Ovary (tissue), 7 donors: ENCODE measurements at regions not wholly inside any gene's neighbourhood (a gene's known extent, or its start where the extent isn't known, plus 50 kb on each side); places are given as distances from the start of the nearest gene placed in this dataset.

Experiments
- DNase-seq, 5 donors: peaks; one replicate each; pipeline ENCODE4 v3.0.0-alpha.2; 2019 to 2020
- H3K27ac ChIP-seq, 2 donors: fragments of 200-600 bp; one replicate each; pipeline versions ENCODE4 v1.5.1 to v1.8.0; 2019 to 2022
- H3K27me3 ChIP-seq: fragments of 200-600 bp; one replicate; pipeline ENCODE4 v1.8.0; 2022
- H3K36me3 ChIP-seq: fragments of 200-600 bp; sonication (generic); one replicate; pipeline ENCODE4 v1.5.1; 2019
- H3K4me1 ChIP-seq: one replicate; pipeline ENCODE4 v1.8.1; 2013; ENCODE audit warnings: mild to moderate bottlenecking, moderate library complexity; ENCODE audit not compliant: insufficient read depth
- H3K4me3 ChIP-seq: fragments of 200-600 bp; sonication (generic); one replicate; pipeline ENCODE4 v1.5.1; 2017
- H3K9me3 ChIP-seq, 2 donors: fragments of 200-600 bp in 1 of 2; sonication (generic) in 1 of 2; one replicate each; pipeline versions ENCODE4 v1.5.1 to v1.8.1; 2013 to 2019; ENCODE audit warnings: mild to moderate bottlenecking in 1 of 2, moderate library complexity in 1 of 2
- EP300 ChIP-seq: sonication (generic); formaldehyde crosslinking; IDR thresholded peaks from one replicate; pipeline ENCODE4 v1.6.1; 2017; ENCODE audit warnings: antibody characterized with exemption
- POLR2A ChIP-seq: fragments of 450-650 bp; IDR thresholded peaks from one replicate; pipeline ENCODE4 v1.6.1; 2017; ENCODE audit warnings: antibody characterized with exemption, mild to moderate bottlenecking, moderate library complexity
- WGBS, 3 donors: extraction: QIAGEN DNeasy Blood & Tissue Kit in 1 of 3; methylation state at CpG; one replicate each; pipeline versions ENCODE4 v1.1.5 to v1.1.7; 2013 to 2017; 5-methylcytosine and 5-hydroxymethylcytosine counted together
- intact Hi-C, 4 donors: fragments of 100-400 bp; cut with DNase I; formaldehyde crosslinking; loops; one replicate each; pipeline versions ENCODE4 v1.11.0 to v1.15.1; 2022 to 2023
- TF ChIP-seq, protein P1 (sequence below), 3 donors: fragments of 450-650 bp in 2 of 3; fragments of 200-600 bp in 1 of 3; IDR thresholded peaks; one replicate each; pipeline versions ENCODE4 v1.5.1 to v1.8.0; 2016 to 2022; ENCODE audit warnings: antibody characterized with exemption in 3 of 3, mild to moderate bottlenecking in 1 of 3
- donor health status: DM: no; HTN: no; CAD: no; lungs with moderate emphysema.
- donor health status: DM: no; HTN: no; CAD: no.
- donor health status: Bipolar disorder and iron deficiency.
- donor health status: DM: no; HTN: no; CAD: no.
- donor health status: DM: yes; HTN: yes; CAD: no.

DNA sequence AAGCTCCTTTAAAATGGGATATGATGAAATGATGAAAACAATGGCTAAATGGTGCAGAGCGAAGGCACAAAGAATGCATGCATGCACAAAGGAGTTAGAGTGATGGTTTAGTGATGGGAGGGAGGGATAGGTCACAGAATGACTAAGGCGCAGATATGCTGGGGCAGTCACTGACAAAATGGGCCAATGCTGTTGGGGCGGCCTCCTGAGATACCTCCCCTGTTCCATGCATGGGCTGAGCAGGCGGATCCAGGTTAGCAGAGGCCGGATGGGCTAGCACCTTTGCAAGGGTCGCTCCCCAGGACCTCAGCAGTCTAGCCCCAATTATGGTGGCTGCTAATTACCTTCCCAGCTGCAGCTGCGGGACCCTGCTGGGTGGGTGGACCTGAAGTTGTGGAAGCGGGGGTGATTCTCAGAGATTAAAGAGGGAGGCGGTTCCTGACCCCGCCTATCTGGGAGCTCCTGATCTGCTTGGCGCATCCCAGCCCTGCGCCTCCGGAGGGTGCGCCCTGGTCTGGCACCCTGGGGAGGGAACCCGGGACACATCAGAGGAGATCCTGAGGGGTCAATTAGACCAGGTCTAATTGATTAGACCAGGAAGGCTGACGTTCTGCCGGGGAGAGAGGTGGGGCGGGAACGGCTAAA, 175.0 kb downstream of the CYP26A1 start:
- Histone ChIP-seq H3K27ac (no peak overlapping the region), H3K9me3 (no peaks in the 10 kb centered on the region), H3K4me3 (no peak overlapping the region), H3K27me3 (no peaks in the 10 kb centered on the region), H3K36me3 (no peaks in the 10 kb centered on the region), H3K4me1 (no peaks in the 10 kb centered on the region)
- TF ChIP-seq EP300 (no peak), POLR2A (no peak)
- TF ChIP-seq, protein P1, sequence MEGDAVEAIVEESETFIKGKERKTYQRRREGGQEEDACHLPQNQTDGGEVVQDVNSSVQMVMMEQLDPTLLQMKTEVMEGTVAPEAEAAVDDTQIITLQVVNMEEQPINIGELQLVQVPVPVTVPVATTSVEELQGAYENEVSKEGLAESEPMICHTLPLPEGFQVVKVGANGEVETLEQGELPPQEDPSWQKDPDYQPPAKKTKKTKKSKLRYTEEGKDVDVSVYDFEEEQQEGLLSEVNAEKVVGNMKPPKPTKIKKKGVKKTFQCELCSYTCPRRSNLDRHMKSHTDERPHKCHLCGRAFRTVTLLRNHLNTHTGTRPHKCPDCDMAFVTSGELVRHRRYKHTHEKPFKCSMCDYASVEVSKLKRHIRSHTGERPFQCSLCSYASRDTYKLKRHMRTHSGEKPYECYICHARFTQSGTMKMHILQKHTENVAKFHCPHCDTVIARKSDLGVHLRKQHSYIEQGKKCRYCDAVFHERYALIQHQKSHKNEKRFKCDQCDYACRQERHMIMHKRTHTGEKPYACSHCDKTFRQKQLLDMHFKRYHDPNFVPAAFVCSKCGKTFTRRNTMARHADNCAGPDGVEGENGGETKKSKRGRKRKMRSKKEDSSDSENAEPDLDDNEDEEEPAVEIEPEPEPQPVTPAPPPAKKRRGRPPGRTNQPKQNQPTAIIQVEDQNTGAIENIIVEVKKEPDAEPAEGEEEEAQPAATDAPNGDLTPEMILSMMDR (IDR thresholded peaks at IDR 0.05) = no peak
- intact Hi-C loops = no loop called here
- WGBS, 3 donors = 88 to 91% (median 89%) methylated on average over 19 of the region's 19 CpGs
- no peak for DNase-seq

DNA sequence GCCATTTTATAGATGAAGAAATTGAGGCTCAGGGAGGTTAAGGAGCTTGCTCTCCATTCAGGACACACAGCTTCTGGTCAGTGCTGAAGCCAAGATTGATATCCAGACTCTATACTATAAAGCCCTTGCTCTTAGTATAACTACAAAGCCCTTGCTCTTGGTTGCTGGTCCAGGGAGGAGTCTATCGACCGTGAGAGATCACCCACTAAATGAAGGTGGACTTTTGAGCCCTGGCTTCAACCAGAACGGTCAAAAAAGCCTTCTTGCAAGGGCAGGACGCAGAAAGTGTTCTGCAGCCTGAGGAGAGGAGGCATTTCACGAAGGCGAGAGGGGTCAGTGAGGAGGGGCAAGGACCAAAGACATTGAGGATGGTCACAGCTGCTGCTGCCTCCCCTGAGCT, 176.3 kb downstream of the CYP26A1 start:
- 80 to 90% (median 85%) methylated on average over 6 of the region's 6 CpGs for WGBS, 3 donors
- no peak overlapping the region for H3K27ac ChIP-seq
- TF ChIP-seq EP300 = no peak
- no peak overlapping the region for H3K4me3 ChIP-seq
- no peaks in the 10 kb centered on the region for H3K9me3 ChIP-seq
- DNase-seq = no peak
- intact Hi-C loops = loop anchor here in 1 of 4 donors (1.0 kb wide), 1 partner anchor 28 kb away; no protein-coding TSS in a partner anchor
- no peaks in the 10 kb centered on the region for H3K4me1 ChIP-seq
- no peaks in the 10 kb centered on the region for H3K36me3 ChIP-seq
- no peaks in the 10 kb centered on the region for H3K27me3 ChIP-seq

DNA sequence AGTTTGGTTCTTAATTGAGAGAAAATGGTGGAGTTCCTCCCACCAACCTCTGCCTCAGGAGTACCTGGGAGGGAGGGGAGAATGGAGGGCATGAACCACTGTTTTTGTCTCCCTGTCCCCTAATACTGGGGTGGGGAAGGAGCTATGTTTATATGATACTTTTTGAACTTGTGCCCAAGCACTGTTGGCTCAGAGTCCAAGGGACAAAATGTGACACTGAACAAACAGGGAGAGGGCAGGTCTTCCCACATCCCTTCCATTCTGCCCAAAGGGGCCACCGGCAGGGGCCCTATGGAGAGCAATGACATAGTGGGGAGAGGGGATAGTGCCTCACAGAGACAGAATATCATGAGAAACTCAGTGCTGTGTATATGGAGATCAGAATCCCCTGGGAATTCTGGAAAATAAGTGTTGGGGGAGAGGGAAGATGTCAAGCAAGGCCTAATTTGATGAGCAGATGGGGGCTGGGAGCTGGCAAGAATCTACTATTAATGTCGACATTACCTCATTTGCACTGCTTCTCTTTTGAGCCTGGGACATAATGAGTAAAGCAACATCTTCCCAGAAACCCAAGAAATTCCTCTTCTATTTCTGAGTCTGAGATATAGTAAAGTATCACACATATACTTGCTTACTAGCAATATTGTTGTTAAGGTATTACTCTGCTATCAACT, 180.6 kb downstream of the CYP26A1 start:
- intact Hi-C loops = no loop called here
- DNase-seq = no peak
- 58 to 65% (median 62%) methylated on average over 2 of the region's 2 CpGs for WGBS, 3 donors
- Histone ChIP-seq H3K4me3 (no peak overlapping the region), H3K4me1 (no peaks in the 10 kb centered on the region), H3K27ac (no peak overlapping the region), H3K9me3 (no peaks in the 10 kb centered on the region), H3K27me3 (no peaks in the 10 kb centered on the region), H3K36me3 (no peaks in the 10 kb centered on the region)
- TF ChIP-seq EP300 (no peak), POLR2A (no peak)
- TF ChIP-seq, protein P1 (IDR thresholded peaks at IDR 0.05) = no peak

DNA sequence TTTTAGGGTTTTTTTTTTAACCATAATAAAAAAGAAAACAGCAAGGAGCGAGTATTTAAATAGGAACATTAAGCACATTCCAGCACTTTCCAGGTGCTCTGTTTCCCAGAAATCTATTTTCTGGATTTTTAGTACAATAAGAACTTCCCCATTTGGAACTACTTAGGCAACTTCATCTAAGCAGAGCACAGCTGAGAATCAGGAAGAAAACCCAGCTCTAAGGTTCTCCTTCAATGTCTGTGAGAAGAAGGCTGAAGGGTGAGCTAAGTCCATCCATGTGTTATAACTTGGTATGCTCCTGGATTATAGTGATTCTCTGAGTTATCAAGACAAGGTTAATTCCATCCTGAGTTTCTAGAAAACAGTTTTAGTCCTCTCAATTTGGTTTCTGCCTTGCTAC, 181.9 kb downstream of the CYP26A1 start:
- 70 to 77% (median 77%) methylated on average over 1 of the region's 1 CpG for WGBS, 3 donors
- no peaks in the 10 kb centered on the region for H3K9me3 ChIP-seq
- H3K27ac ChIP-seq = no peak overlapping the region

More for the DNA sequence above, 181.9 kb downstream of the CYP26A1 start:
- H3K27me3 ChIP-seq = no peaks in the 10 kb centered on the region
- intact Hi-C loops = no loop called here
- H3K4me1 ChIP-seq = no peaks in the 10 kb centered on the region
- TF ChIP-seq EP300 (no peak), POLR2A (no peak)
- TF ChIP-seq, protein P1 (IDR thresholded peaks at IDR 0.05) = no peak
- H3K36me3 ChIP-seq = no peaks in the 10 kb centered on the region
- DNase-seq = no peak
- H3K4me3 ChIP-seq = no peak overlapping the region
